ENCODE measurements at regions not wholly inside any gene's neighbourhood (a gene's known extent, or its start where the extent isn't known, plus 50 kb on each side); places are given as distances from the start of the nearest gene placed in this dataset.

DNA sequence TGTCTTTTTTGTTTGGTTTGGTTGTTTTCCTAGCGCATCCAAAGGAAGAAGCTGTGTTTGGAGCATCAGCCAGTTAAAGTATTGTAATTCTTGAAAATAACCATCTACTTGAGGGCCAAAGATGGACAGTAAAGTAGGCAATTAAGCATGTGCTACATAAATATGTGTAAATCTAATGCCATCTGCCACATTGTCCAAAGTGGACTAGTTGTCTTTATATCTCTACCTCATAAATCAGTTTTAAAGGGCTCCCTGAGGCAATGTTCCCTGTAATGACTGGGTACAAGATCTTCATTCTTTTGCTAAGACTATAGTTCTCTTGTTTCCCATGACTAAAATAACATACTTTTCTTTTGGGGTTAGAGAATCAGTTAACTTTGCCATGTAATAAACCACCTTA is 460.0 kb upstream of the RARB start:
- Histone ChIP-seq H3K79me2 (ENCODE audit: control insufficient read depth, insufficient read depth, low read length) (no peaks in the 10 kb centered on the region), H4K20me1 (ENCODE audit: control insufficient read depth, insufficient read depth) (no peaks in the 10 kb centered on the region), H3K4me2 (ENCODE audit: control insufficient read depth, insufficient read depth) (no peak overlapping the region), H3K27ac (ENCODE audit: control insufficient read depth, insufficient read depth) (no peak overlapping the region), H2AFZ (ENCODE audit: control insufficient read depth, low read depth, low read length) (no peak overlapping the region), H3K36me3 (ENCODE audit: control insufficient read depth in 2 of 2, insufficient read depth in 2 of 2, low read length in 1 of 2) (no peaks in the 10 kb centered on the region), H3K9ac (ENCODE audit: control insufficient read depth, insufficient read depth, low read length) (no peak overlapping the region), H3K4me1 (ENCODE audit: control insufficient read depth, insufficient read depth, low read length) (no peaks in the 10 kb centered on the region), H3K27me3 (replicated peaks in 1 of 2; ENCODE audit: control insufficient read depth in 2 of 2, insufficient read depth in 2 of 2, low read length in 1 of 2) (no peaks in the 10 kb centered on the region), H3K9me3 (replicated peaks; ENCODE audit: control insufficient read depth, insufficient read depth, low read length) (no peaks in the 10 kb centered on the region), H3K4me3 (no peak overlapping the region)
- WGBS (ENCODE audit: insufficient coverage, insufficient replicate concordance, low lambda C conversion rate, missing lambda C conversion rate) = 53% methylated on average over 1 of the region's 1 CpG
- ChIA-PET RAD21 (ENCODE audit: unreplicated experiment) (no interaction called here), CTCF (interaction anchor here (1.7 kb wide), 1 partner anchor 66 kb away, joined by 4 read pairs; no protein-coding TSS in a partner anchor), POLR2A (no interaction called here), SMC1A (ENCODE audit: uncharacterized antibody, unreplicated experiment) (interaction anchor here (1.0 to 1.5 kb wide), 2 partner anchors 9 to 14 kb away, joined by 3 read pairs; no protein-coding TSS in a partner anchor)
- no peak for ATAC-seq
- FAIRE-seq = no peak
- in situ Hi-C loops (cut with MboI) = no loop called here
- BruUV-seq (replicated peaks) = no TSS peak
- TF ChIP-seq CEBPB (IDR thresholded peaks at IDR 0.05; ENCODE audit: borderline replicate concordance in 1 of 2, low read depth in 2 of 2, low read length in 2 of 2) = no peak
- TF ChIP-seq, protein P1, sequence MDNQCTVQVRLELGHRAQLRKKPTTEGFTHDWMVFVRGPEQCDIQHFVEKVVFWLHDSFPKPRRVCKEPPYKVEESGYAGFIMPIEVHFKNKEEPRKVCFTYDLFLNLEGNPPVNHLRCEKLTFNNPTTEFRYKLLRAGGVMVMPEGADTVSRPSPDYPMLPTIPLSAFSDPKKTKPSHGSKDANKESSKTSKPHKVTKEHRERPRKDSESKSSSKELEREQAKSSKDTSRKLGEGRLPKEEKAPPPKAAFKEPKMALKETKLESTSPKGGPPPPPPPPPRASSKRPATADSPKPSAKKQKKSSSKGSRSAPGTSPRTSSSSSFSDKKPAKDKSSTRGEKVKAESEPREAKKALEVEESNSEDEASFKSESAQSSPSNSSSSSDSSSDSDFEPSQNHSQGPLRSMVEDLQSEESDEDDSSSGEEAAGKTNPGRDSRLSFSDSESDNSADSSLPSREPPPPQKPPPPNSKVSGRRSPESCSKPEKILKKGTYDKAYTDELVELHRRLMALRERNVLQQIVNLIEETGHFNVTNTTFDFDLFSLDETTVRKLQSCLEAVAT (IDR thresholded peaks at IDR 0.05) = no peak
- TF ChIP-seq ZZZ3 (IDR thresholded peaks at IDR 0.05; ENCODE audit: control insufficient read depth, insufficient read length, low read depth) = no peak
- TF ChIP-seq, protein P2, sequence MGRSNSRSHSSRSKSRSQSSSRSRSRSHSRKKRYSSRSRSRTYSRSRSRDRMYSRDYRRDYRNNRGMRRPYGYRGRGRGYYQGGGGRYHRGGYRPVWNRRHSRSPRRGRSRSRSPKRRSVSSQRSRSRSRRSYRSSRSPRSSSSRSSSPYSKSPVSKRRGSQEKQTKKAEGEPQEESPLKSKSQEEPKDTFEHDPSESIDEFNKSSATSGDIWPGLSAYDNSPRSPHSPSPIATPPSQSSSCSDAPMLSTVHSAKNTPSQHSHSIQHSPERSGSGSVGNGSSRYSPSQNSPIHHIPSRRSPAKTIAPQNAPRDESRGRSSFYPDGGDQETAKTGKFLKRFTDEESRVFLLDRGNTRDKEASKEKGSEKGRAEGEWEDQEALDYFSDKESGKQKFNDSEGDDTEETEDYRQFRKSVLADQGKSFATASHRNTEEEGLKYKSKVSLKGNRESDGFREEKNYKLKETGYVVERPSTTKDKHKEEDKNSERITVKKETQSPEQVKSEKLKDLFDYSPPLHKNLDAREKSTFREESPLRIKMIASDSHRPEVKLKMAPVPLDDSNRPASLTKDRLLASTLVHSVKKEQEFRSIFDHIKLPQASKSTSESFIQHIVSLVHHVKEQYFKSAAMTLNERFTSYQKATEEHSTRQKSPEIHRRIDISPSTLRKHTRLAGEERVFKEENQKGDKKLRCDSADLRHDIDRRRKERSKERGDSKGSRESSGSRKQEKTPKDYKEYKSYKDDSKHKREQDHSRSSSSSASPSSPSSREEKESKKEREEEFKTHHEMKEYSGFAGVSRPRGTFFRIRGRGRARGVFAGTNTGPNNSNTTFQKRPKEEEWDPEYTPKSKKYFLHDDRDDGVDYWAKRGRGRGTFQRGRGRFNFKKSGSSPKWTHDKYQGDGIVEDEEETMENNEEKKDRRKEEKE (IDR thresholded peaks at IDR 0.05) = no peak
- no peak for TF ChIP-seq BCL11A (IDR thresholded peaks at IDR 0.05; ENCODE audit: low read depth, low read length)
- TF ChIP-seq GATAD2B (conservative IDR thresholded peaks at IDR 0.05; ENCODE audit: low read depth) = no peak
- DNase-seq (ENCODE audit: low read depth, low spot score) = no peak
- intact Hi-C loops (cut with micrococcal nuclease; ENCODE audit: unreplicated experiment) = no loop called here

Data from GM12878 (cell line).